ENCODE measurements at regions not wholly inside any gene's neighbourhood (a gene's known extent, or its start where the extent isn't known, plus 50 kb on each side); places are given as distances from the start of the nearest gene placed in this dataset.

GRCh38 chr16:51916231-51916630 is 630.7 kb downstream of the TOX3 start:
- DNase-seq (ENCODE audit: low read depth, low spot score): no peak

- DNase-seq (ENCODE audit: low read depth, low spot score): no peak
These were observed 639.3 kb downstream of the TOX3 start for GRCh38 chr16:51907680-51908079.

- no peak for DNase-seq (ENCODE audit: low read depth, low spot score)
These were observed 646.6 kb downstream of the TOX3 start for GRCh38 chr16:51900221-51900780.

- DNase-seq (ENCODE audit: low read depth, low spot score): no peak
These were observed 648.1 kb downstream of the TOX3 start for GRCh38 chr16:51898872-51899271.

GRCh38 chr16:51896013-51896412 is 650.9 kb downstream of the TOX3 start:
- no peak for DNase-seq (ENCODE audit: low read depth, low spot score)

- no peak for DNase-seq (ENCODE audit: low read depth, low spot score)
These were observed 654.5 kb downstream of the TOX3 start for GRCh38 chr16:51892293-51893007.

- no peak for DNase-seq (ENCODE audit: low read depth, low spot score)
These were observed 658.4 kb downstream of the TOX3 start for GRCh38 chr16:51888534-51888933.

GRCh38 chr16:51888016-51888415 is 658.9 kb downstream of the TOX3 start:
- no peak for DNase-seq (ENCODE audit: low read depth, low spot score)

GRCh38 chr16:51886456-51886855 is 660.5 kb downstream of the TOX3 start:
- no peak for DNase-seq (ENCODE audit: low read depth, low spot score)

GRCh38 chr16:51884773-51885172 is 662.2 kb downstream of the TOX3 start:
- no peak for DNase-seq (ENCODE audit: low read depth, low spot score)

- DNase-seq (ENCODE audit: low read depth, low spot score): no peak
These were observed 665.2 kb downstream of the TOX3 start for GRCh38 chr16:51881731-51882130.

- DNase-seq (ENCODE audit: low read depth, low spot score): peak; percentile 59
These were observed 666.2 kb downstream of the TOX3 start for GRCh38 chr16:51880776-51881175.

GRCh38 chr16:51877686-51878085 is 669.3 kb downstream of the TOX3 start:
- DNase-seq (ENCODE audit: low read depth, low spot score): no peak

GRCh38 chr16:51876934-51877333 is 670.0 kb downstream of the TOX3 start:
- DNase-seq (ENCODE audit: low read depth, low spot score): no peak

GRCh38 chr16:51876601-51876875 is 670.4 kb downstream of the TOX3 start:
- no peak for DNase-seq (ENCODE audit: low read depth, low spot score)

GRCh38 chr16:51875834-51876600 is 670.9 kb downstream of the TOX3 start:
- DNase-seq (ENCODE audit: low read depth, low spot score): no peak

- DNase-seq (ENCODE audit: low read depth, low spot score): no peak
These were observed 674.4 kb downstream of the TOX3 start for GRCh38 chr16:51872524-51872923.

GRCh38 chr16:51870296-51870854 is 676.6 kb downstream of the TOX3 start:
- DNase-seq (ENCODE audit: low read depth, low spot score): no peak

- DNase-seq (ENCODE audit: low read depth, low spot score): no peak
These were observed 677.8 kb downstream of the TOX3 start for GRCh38 chr16:51869176-51869575.

- no peak for DNase-seq (ENCODE audit: low read depth, low spot score)
These were observed 678.3 kb downstream of the TOX3 start for GRCh38 chr16:51868631-51869030.

- DNase-seq (ENCODE audit: low read depth, low spot score): no peak
These were observed 679.4 kb downstream of the TOX3 start for GRCh38 chr16:51867386-51868065.

- no peak for DNase-seq (ENCODE audit: low read depth, low spot score)
These were observed 682.4 kb downstream of the TOX3 start for GRCh38 chr16:51864575-51864974.
